HL-60 (cell line): ENCODE measurements at regions not wholly inside any gene's neighbourhood (a gene's known extent, or its start where the extent isn't known, plus 50 kb on each side); places are given as distances from the start of the nearest gene placed in this dataset.

ENCODE experiments used
- DNase-seq, 2 experiments: peaks; one replicate each; pipeline ENCODE4 v3.0.0-alpha.2; 2010 to 2020; ENCODE audit warnings: low read depth in 1 of 2, low spot score in 1 of 2
- H3K27ac ChIP-seq: fragments of 250-450 bp; sonication (Bioruptor Pico); replicated peaks from 2 replicates; pipeline ENCODE4 v1.5.1; 2020; ENCODE audit warnings: mild to moderate bottlenecking, moderate library complexity
- H3K27me3 ChIP-seq: fragments of 250-450 bp; sonication (Bioruptor Pico); 2 replicates; pipeline ENCODE4 v1.5.1; 2021; ENCODE audit warnings: mild to moderate bottlenecking, moderate library complexity; ENCODE audit not compliant: insufficient read depth, poor library complexity, severe bottlenecking
- H3K4me3 ChIP-seq: replicated peaks from 2 replicates; pipeline ENCODE4 v1.5.1; 2011; ENCODE audit warnings: mild to moderate bottlenecking, control low read depth, low read length; ENCODE audit not compliant: insufficient read depth
- CTCF ChIP-seq: IDR thresholded peaks from one replicate; pipeline ENCODE4 v1.5.1; 2011; ENCODE audit warnings: low read length, control low read depth, inconsistent platforms; ENCODE audit not compliant: insufficient read depth
- GABPA ChIP-seq: IDR thresholded peaks from 2 replicates; pipeline ENCODE4 v1.6.1; 2012; ENCODE audit warnings: low read depth
- POLR2AphosphoS5 ChIP-seq: IDR thresholded peaks from 2 replicates; pipeline ENCODE4 v1.6.1; 2012; ENCODE audit warnings: low read depth
- REST ChIP-seq: IDR thresholded peaks from 2 replicates; pipeline ENCODE4 v1.6.1; 2012; ENCODE audit warnings: low read depth; ENCODE audit not compliant: insufficient replicate concordance
- SPI1 ChIP-seq: IDR thresholded peaks from 2 replicates; pipeline ENCODE4 v1.6.1; 2012; ENCODE audit warnings: low read depth, mild to moderate bottlenecking, borderline replicate concordance

DNA sequence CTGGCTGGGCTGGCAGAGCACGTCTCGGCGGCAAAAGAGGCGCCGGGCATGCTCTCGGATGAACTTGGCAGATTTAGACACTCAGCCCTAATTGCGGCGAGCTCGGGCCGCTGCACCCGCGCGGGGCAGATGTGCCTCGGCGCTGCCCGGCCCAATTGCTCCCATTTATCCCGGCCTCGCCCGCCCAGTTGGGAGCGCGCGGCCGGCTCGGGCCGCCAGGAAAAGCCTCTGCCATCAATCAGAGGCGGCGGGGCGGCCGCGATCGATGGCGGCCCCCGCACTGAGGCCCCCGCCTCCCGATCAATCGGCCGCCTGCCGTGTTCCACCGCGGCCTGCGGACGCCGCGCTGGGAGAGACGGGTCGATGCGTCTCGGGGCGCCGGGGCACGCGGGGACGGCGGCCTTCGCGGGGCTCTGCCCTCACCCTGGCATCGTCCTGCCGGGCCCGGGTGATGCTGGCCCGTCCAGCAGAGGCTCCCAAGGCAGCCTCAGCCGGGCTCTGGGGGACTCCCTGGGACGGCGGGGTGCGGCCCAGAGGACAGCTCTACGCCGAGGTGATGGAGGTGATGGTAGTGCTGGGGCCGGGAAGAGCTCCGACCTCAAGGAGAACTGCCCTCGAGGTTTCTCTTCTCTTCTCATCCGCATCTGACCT, 200.9 kb upstream of the N4BP1 start:
- DNase-seq, result no peak
- H3K27me3 ChIP-seq, result peaks cover 19% of the 10 kb centered on the region

GRCh38 chr16:48810436-48810802, 200.4 kb upstream of the N4BP1 start:
- H3K4me3 ChIP-seq, result no peak overlapping the region
- DNase-seq, result no peak
- TF ChIP-seq CTCF (no peak), GABPA (no peak), REST (no peak), POLR2AphosphoS5 (no peak)
- no peak overlapping the region for H3K27ac ChIP-seq
- H3K27me3 ChIP-seq, result peaks cover 19% of the 10 kb centered on the region

More for the DNA sequence above, 200.9 kb upstream of the N4BP1 start:
- TF ChIP-seq POLR2AphosphoS5 (no peak), GABPA (no peak), REST (no peak), CTCF (no peak), SPI1 (no peak)
- H3K4me3 ChIP-seq, result no peak overlapping the region
- H3K27ac ChIP-seq, result no peak overlapping the region

GRCh38 chr16:48790151-48790550, 180.2 kb upstream of the N4BP1 start:
- DNase-seq, result no peak
- Histone ChIP-seq H3K27me3 (no peaks in the 10 kb centered on the region), H3K4me3 (no peak overlapping the region), H3K27ac (no peak overlapping the region)
- TF ChIP-seq POLR2AphosphoS5 (no peak), REST (no peak), SPI1 (no peak), GABPA (no peak), CTCF (no peak)
